SHP77 (cell line): ENCODE measurements at regions not wholly inside any gene's neighbourhood (a gene's known extent, or its start where the extent isn't known, plus 50 kb on each side); places are given as distances from the start of the nearest gene placed in this dataset.

Source experiments
- DNase-seq, 2 experiments: peaks; one replicate each; lab custom pipeline; 2025; lab: John Stamatoyannopoulos, UW

DNA sequence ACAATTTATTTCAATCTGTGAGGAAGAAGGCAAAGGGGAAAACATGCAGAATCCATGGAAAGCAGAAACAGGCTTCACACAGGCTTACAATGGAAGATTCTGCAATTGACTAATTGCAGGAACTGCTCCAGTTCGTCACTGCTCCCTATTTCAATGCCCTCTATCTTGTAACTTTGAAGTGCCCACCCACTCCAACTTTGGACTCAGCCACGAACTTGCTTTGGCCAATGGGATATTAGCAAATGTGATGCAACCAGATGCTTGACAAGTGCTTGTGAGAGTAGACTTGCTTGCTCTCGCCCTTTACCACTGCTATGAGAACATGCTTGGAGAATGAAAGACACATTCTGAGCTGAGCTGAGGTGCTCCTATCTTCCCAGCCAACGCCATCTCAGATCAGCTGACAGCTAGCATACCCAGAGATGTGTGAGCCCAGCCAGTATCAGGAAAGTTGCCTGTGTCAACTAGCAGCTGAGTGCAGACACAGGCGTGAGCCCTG lies 105.7 kb upstream of the PTCHD1 start:
- DNase-seq, result no peak

DNA sequence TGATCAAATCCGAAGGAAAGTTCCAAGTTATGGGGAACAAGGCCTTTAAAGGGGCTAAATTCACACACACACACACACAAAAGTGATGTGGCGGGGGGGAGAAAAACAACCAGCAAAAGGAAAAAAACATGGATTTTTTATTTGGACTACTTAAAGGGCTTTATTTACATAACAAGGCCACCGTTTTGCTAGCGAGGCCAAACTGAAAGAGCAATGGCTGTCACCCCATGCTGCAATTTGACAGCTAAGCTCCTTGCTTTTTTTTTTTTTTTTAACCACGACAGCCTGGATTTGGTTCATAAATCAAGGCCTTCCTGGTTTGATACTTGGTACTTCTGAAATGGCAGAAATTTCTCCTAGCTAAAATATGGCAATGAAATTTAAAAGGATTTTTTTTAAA lies 99.6 kb upstream of the PTCHD1 start:
- no peak for DNase-seq

DNA sequence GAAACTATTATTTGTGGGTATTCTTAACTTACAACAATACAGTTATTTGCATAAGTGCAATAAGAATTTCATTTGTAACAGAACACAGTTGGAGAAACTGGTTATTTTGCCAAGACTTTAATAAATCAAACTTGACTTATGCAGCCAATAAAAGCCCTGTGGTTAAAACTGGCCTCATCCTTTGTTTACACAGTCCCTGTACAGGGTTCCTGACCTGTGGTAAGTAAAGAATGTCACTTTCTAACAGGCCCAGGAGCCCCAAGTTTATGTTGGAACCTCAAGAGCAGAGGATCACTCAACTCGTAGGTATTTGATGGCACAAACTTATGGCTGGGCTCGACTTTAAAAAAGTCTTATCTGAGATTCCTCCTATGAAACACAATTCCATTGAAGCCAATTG lies 88.6 kb upstream of the PTCHD1 start:
- no peak for DNase-seq

DNA sequence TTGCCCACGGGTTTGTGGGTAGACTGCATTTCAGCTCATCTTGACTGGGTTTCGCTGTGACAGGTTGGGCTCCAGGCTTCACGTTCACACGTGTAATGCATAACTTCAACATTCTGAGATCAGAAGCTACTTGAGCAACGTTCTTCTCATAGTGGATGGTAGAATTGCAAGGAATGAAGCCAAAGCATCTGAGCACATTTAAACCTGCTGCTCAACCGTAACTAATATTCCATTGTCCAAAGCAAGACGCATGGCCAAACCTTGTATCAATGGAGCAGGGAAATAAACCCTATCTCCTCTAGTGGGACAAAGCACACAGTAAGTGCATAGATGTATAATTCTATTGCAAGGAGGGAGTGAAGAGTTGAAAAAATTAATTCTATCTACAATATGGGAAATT lies 86.5 kb upstream of the PTCHD1 start:
- DNase-seq, result no peak

DNA sequence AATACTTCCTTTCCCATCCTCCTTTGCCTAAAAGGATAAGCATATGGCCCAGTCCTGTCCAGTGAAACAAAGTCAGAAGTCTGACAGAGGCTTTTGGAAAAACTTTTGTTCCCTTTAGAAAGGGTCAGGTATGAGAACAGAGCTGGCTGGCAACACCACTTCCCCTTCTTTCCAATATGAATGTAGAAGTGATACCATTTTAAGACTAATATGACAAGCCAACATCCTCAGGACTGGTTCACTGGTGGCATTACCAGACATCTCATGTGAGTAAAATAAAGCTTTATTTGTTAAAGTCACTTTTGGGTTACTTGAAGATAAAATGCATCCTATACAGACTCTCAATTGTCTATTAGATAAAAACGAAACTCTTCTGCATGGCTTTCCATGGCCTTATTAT lies 83.6 kb upstream of the PTCHD1 start:
- no peak for DNase-seq

DNA sequence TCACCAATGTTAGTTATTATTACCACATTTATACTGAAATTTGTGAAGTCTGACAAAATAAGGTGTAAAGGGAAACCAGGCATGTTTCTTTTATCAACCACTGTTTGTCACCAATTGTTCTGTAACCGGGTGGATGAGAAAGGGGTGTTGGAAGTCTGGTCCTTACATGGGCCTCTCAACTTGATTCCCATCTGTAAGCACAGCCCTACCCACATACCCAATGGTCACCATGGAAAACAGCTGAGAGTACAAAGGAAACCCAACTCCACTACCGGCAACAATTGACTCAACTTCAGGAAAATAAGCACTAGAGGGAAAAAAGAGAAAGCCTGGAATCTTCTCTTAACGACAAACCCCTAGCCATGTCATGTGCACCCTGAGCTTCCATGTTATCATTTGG lies 70.8 kb upstream of the PTCHD1 start:
- DNase-seq, result no peak

DNA sequence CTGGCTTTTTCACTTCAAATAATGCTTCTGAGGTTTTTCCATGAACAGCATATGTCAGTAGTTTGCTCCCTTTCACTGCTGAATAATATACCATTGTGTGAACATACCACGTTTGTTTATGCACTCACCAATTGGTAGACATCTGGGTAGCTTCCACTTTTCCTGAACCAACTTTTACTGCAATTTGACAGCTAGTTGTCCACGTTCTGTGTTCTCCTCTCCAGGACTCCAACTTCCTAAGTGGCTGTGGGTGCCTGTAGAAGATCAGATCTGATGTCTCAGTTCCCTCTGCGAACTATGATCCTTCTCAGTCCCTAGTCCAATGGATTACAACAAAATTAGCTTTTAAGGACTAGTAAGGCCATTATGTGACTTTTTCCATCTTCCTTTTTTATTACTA lies 64.7 kb upstream of the PTCHD1 start:
- DNase-seq, result no peak

DNA sequence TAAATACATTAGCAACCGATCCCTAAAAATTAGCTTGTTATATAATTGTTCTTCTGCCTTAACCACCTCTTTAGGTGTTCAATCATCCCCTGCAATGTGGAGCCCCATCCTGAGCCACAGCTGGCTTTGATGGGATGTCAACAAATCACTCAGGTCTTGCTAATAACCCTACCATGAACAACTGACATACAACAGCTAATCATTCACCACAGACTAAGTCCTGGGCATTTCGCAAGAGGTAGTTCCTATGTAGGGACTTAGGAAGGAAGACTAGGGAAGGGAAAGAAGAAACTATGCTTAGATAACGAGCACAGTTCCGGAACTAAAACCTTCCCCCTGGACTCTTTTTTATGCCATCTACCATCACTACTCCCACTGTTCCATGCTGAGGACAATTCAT lies 63.6 kb upstream of the PTCHD1 start:
- no peak for DNase-seq

DNA sequence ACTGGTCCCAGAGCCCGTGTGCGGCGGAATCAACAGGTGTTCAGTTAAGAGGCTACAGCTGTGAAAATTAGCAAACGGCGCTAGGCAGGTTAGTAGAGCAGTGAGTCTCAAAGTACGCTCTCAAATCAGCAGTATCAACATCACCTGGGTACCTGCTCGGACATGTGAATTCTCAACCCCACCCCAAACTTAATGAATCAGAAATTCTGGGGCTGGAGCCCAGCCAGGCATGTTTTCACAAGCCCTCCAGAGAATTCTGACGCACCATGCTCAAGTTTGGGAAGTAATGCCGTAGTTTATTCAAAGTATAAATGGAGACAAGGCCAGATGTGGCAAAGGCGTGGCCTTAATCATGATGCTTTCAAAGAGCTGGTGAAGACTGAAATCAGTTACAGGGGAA lies 58.2 kb upstream of the PTCHD1 start:
- DNase-seq, result no peak
